ENCODE measurements at regions not wholly inside any gene's neighbourhood (a gene's known extent, or its start where the extent isn't known, plus 50 kb on each side); places are given as distances from the start of the nearest gene placed in this dataset.

DNA sequence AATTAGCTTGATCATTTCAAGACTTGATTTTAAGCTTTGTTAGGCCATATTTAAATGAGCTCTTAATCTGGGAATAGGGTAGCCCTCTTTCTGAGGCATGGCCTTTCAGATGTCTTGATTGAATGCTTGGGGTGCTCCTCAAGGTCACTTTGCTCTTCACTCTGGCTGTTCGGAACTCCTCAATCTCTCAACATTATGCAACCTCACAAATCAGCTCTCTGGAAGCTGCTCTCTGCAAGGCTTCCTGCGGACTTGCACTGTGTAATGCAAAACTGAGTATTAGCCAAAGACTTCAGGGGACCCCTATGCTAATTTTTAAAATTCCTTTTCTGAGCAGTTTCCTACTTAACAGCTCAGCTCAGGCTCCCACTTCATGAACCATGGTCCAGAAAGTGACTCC is 398.3 kb downstream of the PRDM5 start:
- no peaks in the 10 kb centered on the region for H3K9me2 ChIP-seq (ENCODE audit: insufficient read depth)
- intact Hi-C loops (cut with micrococcal nuclease; ENCODE audit: unreplicated experiment), result no loop called here
- ChIA-PET POLR2A (ENCODE audit: unreplicated experiment) (no interaction called here), CTCF (no interaction called here)
- no peak for TF ChIP-seq EZH2 (IDR thresholded peaks at IDR 0.05; ENCODE audit: low read depth)
- no peak for DNase-seq
- no TSS peak for BruUV-seq (replicated peaks)
- no peaks in the 10 kb centered on the region for H3K27me3 ChIP-seq (ENCODE audit: insufficient read depth, low read depth)
- H3K4me1 ChIP-seq (replicated peaks; ENCODE audit: insufficient read depth), result no peaks in the 10 kb centered on the region
- H3K27ac ChIP-seq, result no peak overlapping the region
- no peaks in the 10 kb centered on the region for H3F3A ChIP-seq (ENCODE audit: insufficient read depth, low read depth)
- H3K79me2 ChIP-seq (ENCODE audit: low read depth), result no peaks in the 10 kb centered on the region
- no peak overlapping the region for H3K4me2 ChIP-seq
- H3K9me3 ChIP-seq (ENCODE audit: insufficient read depth, low read depth), result no peaks in the 10 kb centered on the region
- H2AFZ ChIP-seq, result no peak overlapping the region
- H4K20me1 ChIP-seq (ENCODE audit: insufficient read depth), result no peaks in the 10 kb centered on the region
- no peak overlapping the region for H3K4me3 ChIP-seq
- no peaks in the 10 kb centered on the region for H3K36me3 ChIP-seq (ENCODE audit: low read depth)

DNA sequence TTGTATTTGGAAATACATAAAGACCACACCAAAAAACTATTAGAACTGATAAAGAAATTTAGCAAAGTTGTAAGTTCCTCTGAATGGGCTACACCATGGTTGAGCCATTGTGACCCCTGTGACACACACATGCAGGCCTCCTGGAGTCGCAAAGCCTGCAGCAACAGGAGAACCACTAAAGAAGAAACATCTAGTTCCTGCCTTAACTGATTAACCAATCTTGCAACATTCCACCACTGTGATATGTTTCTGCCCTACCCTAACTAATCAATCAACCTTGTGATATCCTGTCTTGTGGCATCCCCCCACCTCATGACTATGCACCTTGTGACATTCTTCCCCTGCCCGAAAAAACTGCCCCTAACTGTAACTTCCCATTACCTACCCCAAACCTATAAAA is 401.8 kb downstream of the PRDM5 start:
- no TSS peak for BruUV-seq (replicated peaks)
- no peak for TF ChIP-seq EZH2 (IDR thresholded peaks at IDR 0.05; ENCODE audit: low read depth)
- TF ChIP-seq, protein P1, sequence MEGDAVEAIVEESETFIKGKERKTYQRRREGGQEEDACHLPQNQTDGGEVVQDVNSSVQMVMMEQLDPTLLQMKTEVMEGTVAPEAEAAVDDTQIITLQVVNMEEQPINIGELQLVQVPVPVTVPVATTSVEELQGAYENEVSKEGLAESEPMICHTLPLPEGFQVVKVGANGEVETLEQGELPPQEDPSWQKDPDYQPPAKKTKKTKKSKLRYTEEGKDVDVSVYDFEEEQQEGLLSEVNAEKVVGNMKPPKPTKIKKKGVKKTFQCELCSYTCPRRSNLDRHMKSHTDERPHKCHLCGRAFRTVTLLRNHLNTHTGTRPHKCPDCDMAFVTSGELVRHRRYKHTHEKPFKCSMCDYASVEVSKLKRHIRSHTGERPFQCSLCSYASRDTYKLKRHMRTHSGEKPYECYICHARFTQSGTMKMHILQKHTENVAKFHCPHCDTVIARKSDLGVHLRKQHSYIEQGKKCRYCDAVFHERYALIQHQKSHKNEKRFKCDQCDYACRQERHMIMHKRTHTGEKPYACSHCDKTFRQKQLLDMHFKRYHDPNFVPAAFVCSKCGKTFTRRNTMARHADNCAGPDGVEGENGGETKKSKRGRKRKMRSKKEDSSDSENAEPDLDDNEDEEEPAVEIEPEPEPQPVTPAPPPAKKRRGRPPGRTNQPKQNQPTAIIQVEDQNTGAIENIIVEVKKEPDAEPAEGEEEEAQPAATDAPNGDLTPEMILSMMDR (conservative IDR thresholded peaks at IDR 0.05), result no peak
- Histone ChIP-seq H3K4me3 (no peak overlapping the region), H2AFZ (no peak overlapping the region), H3K4me2 (no peak overlapping the region), H3K9me2 (ENCODE audit: insufficient read depth) (no peaks in the 10 kb centered on the region), H3K79me2 (ENCODE audit: low read depth) (no peaks in the 10 kb centered on the region), H3K27ac (no peak overlapping the region), H3K4me1 (replicated peaks; ENCODE audit: insufficient read depth) (no peaks in the 10 kb centered on the region), H4K20me1 (ENCODE audit: insufficient read depth) (no peaks in the 10 kb centered on the region), H3K27me3 (ENCODE audit: insufficient read depth, low read depth) (no peaks in the 10 kb centered on the region), H3K9me3 (ENCODE audit: insufficient read depth, low read depth) (no peaks in the 10 kb centered on the region), H3K36me3 (ENCODE audit: low read depth) (no peaks in the 10 kb centered on the region), H3F3A (ENCODE audit: insufficient read depth, low read depth) (no peaks in the 10 kb centered on the region)
- intact Hi-C loops (cut with micrococcal nuclease; ENCODE audit: unreplicated experiment), result no loop called here
- ChIA-PET CTCF (no interaction called here), POLR2A (ENCODE audit: unreplicated experiment) (no interaction called here)
- no peak for DNase-seq

- no peak overlapping the region for H3K27ac ChIP-seq
- no peaks in the 10 kb centered on the region for H3K9me3 ChIP-seq (ENCODE audit: insufficient read depth, low read depth)
- CTCF ChIA-PET, result no interaction called here
- H3K4me3 ChIP-seq, result peak overlapping the region; percentile 44; the same call in 1 of the 2 replicates
- H3K27me3 ChIP-seq (ENCODE audit: insufficient read depth, low read depth), result no peaks in the 10 kb centered on the region
- peak; percentile 51 to 55 for DNase-seq
- no peak for TF ChIP-seq EZH2 (IDR thresholded peaks at IDR 0.05; ENCODE audit: low read depth)
- TF ChIP-seq, protein P1 (conservative IDR thresholded peaks at IDR 0.05), result no peak
- no peaks in the 10 kb centered on the region for H3F3A ChIP-seq (ENCODE audit: insufficient read depth, low read depth)
- no peaks in the 10 kb centered on the region for H3K4me1 ChIP-seq (replicated peaks; ENCODE audit: insufficient read depth)
- no peaks in the 10 kb centered on the region for H3K79me2 ChIP-seq (ENCODE audit: low read depth)
- peak overlapping the region; percentile 70; the same call in 1 of the 2 replicates for H2AFZ ChIP-seq
- BruUV-seq (replicated peaks), result no TSS peak
- POLR2A ChIA-PET (ENCODE audit: unreplicated experiment), result no interaction called here
- H3K4me2 ChIP-seq, result peak overlapping the region; percentile 45
- intact Hi-C loops (cut with micrococcal nuclease; ENCODE audit: unreplicated experiment), result no loop called here
- H3K9me2 ChIP-seq (ENCODE audit: insufficient read depth), result no peaks in the 10 kb centered on the region
- H3K36me3 ChIP-seq (ENCODE audit: low read depth), result no peaks in the 10 kb centered on the region
- H4K20me1 ChIP-seq (ENCODE audit: insufficient read depth), result no peaks in the 10 kb centered on the region
These were observed 404.6 kb downstream of the PRDM5 start for GRCh38 chr4:120517966-120518365.

GRCh38 chr4:120509719-120510118 is 412.8 kb downstream of the PRDM5 start:
- Histone ChIP-seq H3K27me3 (ENCODE audit: insufficient read depth, low read depth) (no peaks in the 10 kb centered on the region), H3K4me2 (no peak overlapping the region), H3K9me3 (ENCODE audit: insufficient read depth, low read depth) (no peaks in the 10 kb centered on the region), H3K9me2 (ENCODE audit: insufficient read depth) (no peaks in the 10 kb centered on the region), H3K4me1 (replicated peaks; ENCODE audit: insufficient read depth) (no peaks in the 10 kb centered on the region), H4K20me1 (ENCODE audit: insufficient read depth) (no peaks in the 10 kb centered on the region), H3F3A (ENCODE audit: insufficient read depth, low read depth) (no peaks in the 10 kb centered on the region), H3K4me3 (no peak overlapping the region), H2AFZ (no peak overlapping the region), H3K36me3 (ENCODE audit: low read depth) (no peaks in the 10 kb centered on the region), H3K27ac (no peak overlapping the region), H3K79me2 (ENCODE audit: low read depth) (no peaks in the 10 kb centered on the region)
- CTCF ChIA-PET, result no interaction called here
- DNase-seq, result no peak
- intact Hi-C loops (cut with micrococcal nuclease; ENCODE audit: unreplicated experiment), result no loop called here
- TF ChIP-seq EZH2 (IDR thresholded peaks at IDR 0.05; ENCODE audit: low read depth), result no peak
- TF ChIP-seq, protein P1 (conservative IDR thresholded peaks at IDR 0.05), result no peak
- POLR2A ChIA-PET (ENCODE audit: unreplicated experiment), result no interaction called here
- no TSS peak for BruUV-seq (replicated peaks)
